Activated gamma-delta T cell treated with Interleukin-2 at 50 U/mL for 16 hours (primary cell): ENCODE measurements at regions not wholly inside any gene's neighbourhood (a gene's known extent, or its start where the extent isn't known, plus 50 kb on each side); places are given as distances from the start of the nearest gene placed in this dataset.

Source experiments
- DNase-seq: peaks from one replicate; pipeline ENCODE4 v3.0.0-alpha.2; 2020

DNA sequence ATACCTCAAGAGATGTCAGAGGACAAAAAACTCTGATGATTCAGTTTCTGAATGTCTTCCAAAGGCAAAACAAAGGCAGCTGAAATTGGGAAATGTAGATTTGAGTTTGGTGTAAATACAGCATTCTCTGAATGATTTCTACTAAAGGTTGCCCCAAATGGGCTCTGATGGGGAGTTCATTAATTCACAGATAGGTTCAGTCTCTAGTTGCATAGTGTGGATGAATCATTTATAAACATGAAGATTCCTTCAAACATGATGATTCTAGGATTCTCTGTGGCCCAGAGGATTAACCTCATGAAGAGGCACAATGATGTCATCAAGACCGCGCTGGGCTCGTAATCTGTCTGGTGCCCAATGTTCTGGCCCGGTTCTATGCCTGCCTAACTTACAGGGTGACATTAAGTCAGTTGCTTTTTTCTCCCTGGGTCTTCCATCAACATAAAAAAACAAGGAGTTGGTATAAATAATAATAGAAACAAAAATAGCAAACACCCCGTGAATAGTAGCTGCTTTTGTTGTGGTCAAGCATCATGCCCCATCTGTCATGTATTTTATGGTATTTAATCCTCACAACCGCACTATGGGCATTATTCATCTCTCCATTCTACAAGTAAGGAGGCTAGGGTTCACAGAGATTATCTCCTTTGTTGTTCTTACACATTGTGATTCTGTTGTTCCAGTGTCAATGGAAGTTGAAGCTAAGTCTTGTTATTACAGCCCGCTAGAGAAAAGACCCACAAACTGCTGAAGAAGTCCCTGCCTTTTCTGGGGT is 509.6 kb upstream of the USP24 start:
- no peak for DNase-seq

- DNase-seq, result no peak
Measured at GRCh38 chr1:55723001-55723400, 507.8 kb upstream of the USP24 start.

DNA sequence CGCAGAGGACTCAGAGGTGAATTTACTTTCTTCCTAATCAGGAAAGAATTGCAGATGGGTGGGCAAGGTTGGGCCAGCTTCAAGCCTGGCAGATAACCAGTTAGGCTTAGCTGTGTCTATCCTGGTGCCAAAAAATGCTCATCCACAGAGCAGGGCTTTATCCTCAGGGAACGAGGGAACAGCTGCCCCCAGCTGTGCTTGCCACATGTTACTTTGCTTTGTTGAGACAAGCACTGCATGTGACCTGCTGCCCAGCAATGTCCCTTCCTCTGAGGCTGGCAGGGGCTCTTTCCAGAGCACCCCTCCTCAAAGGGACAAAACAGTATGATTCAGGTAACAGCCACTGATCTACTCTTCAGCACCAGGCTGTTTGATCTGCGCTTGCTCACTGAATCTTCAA is 505.1 kb upstream of the USP24 start:
- no peak for DNase-seq

DNA sequence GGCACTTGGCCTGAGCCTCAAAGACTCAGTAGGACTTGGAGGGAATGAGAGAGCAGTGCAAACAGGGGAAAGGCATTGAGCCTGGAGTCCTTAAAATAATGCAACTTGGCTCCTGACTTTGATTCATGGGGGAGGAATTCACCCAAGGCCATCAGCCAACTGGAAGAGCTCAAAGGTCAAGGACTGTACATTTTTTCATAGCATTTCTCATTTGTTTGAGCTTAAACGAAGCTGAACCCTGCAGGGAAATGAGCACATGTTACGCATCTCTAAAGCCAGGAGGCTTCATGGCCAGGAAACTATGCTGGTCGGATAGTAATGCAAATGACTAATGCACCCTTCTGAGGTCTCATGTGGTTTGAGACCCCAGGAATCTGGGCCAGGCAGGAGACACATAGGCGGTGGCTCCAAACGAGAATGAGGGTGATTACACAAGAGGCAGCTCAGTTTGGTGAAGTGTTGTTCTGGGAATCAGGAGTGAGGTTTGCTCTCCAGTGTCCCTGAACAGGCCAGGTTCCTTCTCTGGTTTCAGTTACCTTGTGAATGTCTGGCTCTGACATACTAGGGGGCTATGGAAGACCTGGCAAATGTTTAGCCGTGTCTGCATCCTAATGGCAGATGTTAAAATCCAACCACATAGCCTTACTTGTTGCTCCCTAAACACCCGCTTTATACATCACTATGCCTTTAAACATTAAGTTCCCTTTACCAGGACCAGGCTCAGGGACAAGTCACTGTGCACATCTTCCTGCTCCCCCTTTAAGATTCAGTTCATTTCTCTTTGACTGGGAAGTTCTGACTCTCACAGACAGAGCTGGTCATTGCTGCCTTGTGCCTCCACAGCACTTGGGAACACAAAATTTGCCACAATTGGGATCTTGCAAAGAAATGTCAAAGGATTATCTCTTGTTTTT is 503.9 kb upstream of the USP24 start:
- DNase-seq, result no peak

DNA sequence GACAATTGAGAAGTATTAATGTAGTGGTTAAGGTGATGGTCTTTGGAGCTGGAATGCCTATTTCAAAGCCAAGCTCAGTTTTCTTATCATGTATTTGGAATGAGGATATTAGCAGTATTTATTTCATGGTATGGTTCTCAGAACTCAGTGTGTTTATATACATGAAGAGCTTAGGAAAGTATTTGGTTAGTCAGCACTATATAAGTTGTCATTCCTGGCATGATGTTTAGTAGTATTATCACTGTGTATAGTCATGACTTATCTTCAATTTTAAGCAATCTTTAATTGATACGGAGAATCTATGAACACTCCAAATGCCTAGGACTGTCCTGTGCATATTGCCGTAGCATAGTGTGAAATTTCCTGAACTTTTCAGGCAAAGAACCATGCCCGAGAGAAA is 501.9 kb upstream of the USP24 start:
- DNase-seq, result no peak

- no peak for DNase-seq
Measured at GRCh38 chr1:55716610-55717009, 501.4 kb upstream of the USP24 start.

DNA sequence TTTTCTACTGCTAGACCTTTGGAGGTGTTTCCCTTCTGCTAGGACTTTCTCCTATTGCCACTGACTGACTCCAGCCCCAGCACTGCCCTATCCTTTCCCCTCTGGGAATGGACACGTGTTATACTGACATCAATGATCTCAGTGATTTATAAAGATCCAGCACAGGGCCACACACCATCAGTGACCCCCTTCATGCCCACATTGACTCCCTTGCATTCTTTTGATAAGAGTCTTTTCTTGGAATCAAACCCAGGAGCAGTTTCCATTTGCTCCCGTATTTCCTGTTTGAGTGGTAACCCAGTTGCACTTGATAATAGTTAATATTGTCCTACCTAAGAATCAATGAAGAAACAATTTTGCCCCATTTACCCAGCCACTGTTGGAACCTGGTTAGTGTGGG is 501.0 kb upstream of the USP24 start:
- no peak for DNase-seq

GRCh38 chr1:55714230-55714629 is 499.1 kb upstream of the USP24 start:
- no peak for DNase-seq

DNA sequence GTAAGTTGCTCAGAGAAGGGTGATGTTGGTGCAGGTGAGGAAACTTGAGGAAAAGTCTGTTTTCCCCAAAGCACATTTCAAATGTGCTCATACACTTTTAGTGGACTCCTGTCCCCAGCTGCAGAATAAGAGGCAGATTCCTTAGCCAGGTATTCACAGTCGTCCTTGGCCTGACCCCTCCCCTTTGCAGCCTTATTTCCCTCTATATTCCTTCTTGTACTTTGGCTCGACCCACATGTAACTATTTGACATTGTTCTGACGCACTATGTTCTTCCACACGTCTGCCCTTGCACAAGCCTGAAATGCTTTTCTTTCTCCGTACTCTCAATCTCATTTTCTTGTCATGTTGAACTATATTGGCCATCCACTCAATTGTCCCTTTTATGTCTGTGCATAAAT is 498.4 kb upstream of the USP24 start:
- DNase-seq, result no peak

DNA sequence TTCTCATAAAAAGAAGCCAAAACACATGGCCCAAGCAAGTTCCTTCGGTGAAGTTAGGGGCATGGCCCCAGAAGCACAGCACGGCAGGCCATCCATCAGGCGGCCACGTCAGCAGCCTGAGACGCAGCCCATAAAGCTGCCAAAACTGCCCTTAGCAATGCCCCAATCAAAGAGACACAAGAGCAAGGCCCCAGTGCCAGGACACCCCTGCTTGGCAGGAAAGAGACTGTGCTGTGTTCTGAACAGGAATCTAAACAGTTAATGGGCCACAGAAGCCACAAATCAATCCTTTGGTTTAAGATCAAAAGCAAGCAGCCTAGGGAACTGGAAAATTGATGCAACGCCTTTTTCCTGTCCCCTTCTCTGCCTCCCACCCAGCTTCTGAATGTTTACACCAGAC is 497.0 kb upstream of the USP24 start:
- DNase-seq, result no peak

- DNase-seq, result no peak
Measured at GRCh38 chr1:55708781-55709180, 493.6 kb upstream of the USP24 start.

DNA sequence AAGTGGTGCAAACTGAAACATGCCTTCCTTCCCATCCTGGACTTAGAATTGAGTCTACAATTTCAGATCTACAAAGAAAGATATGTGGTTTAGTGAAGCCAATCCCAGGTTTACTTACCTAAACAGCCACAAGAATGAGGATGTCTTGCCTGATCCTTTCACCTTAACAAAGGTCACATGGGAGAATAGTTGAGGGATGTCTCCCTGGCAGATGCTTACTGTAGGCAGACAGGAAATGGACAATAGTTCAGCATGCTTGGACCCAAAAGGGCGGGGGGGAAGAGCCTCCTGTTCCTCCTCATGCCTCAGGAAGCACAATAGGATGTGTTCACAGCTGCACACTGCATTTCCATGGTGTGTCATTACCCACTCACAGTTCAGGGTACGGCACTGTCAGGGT is 492.7 kb upstream of the USP24 start:
- DNase-seq, result no peak

- no peak for DNase-seq
Measured at GRCh38 chr1:55707196-55707595, 492.0 kb upstream of the USP24 start.

DNA sequence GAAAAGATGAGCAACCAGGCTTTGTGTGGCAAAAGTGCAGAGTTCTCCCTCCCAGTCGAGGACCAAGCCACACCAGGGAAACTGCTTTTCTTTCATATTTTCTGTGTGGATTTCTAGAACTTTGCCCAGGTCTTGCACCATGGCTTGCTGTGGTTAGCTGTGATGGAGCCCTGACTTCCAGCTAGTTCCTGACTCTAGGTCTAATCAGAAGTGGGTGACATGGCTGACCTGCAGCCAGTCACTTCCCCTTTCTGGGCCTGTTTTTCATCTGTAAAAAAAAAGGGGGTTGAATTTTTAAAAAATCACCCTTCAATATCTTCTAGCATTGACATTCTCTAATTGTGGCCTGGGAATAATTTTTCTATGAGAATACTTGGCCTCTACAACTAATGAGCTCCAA is 491.2 kb upstream of the USP24 start:
- DNase-seq, result no peak

- no peak for DNase-seq
Measured at GRCh38 chr1:55703726-55704363, 488.7 kb upstream of the USP24 start.

GRCh38 chr1:55702064-55702463 is 486.9 kb upstream of the USP24 start:
- no peak for DNase-seq

DNA sequence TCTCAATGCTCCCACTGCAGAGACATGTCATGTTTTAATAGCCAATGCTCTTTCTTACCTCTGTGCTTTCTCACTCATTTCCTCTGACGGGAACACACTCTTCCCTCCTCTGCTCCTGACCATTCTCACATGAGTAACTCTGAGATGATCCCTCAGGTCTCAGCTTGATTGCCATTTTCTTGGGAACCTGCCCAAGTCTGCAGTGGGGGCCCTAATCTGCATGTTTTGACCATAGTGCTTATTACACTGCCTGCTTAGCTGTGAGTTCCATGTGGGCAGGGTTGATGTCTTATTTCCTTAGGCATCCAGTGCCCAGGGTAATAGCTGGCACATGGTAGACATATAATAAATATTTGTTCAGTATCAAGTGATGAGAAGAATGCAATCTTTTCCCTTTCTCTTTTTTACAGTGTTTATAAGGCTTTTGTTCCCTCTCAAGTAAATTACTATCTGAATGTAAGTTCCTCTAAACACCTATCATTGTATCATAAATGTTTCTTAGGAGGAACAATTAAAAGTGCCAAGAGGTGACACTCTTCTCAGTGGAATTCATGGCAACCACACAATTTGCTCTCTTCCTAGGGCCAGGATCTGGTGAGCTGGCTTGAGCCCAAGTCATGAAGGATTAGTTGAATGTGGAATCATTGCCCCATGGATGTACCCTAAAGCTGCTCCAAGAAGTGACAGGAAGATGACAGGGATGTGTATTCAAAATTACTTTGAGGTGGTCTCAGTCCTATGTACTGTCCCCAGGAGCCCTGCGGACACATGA is 485.4 kb upstream of the USP24 start:
- no peak for DNase-seq

- no peak for DNase-seq
Measured at GRCh38 chr1:55699228-55699627, 484.1 kb upstream of the USP24 start.

DNA sequence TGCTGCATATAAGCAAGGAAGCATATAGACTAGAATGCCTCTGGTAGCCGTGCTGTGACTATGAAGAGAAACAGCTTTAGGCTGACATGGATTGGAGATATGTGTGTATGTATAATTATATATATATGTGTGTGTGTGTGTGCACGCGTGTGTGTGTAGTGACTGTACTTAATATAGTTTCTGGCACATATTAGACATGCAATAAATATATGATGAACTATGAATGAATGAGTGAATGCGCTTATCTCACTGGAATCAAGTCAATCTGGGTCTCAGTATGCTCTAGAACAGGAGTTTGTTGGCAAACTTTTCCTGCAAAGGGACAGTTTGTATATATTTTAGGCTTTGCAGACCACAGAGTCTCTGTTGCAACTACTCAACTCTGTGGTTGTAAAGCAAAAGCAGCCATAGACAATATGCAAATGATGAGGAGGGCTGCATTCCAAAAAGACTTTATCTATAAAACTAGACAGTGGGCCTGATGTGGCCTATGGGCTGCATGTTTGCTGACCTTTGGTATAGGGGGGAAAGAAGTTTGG is 482.9 kb upstream of the USP24 start:
- DNase-seq, result no peak

DNA sequence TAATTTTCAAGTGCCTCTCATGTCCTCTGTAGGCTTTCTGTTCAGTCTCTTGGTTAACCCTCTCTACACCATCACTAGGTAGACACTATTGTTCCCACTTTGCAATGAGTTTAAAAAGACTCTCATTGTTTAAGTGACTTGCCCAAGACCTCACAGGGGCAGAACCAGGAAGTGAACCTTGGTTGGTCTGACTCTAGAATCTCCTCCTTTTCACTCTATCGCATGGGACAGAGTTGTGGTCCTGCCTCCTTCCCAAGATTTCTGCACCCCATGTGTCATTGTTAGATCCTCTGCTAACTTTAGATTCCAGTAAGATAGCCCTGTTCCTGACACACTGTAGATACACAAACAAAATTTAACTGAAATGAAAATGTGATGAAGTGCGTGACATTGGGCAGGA is 481.7 kb upstream of the USP24 start:
- no peak for DNase-seq

- DNase-seq, result no peak
Measured at GRCh38 chr1:55696181-55696754, 481.1 kb upstream of the USP24 start.

- DNase-seq, result no peak
Measured at GRCh38 chr1:55695552-55695951, 480.4 kb upstream of the USP24 start.
